Right lung (tissue), 2 donors: ENCODE measurements at regions not wholly inside any gene's neighbourhood (a gene's known extent, or its start where the extent isn't known, plus 50 kb on each side); places are given as distances from the start of the nearest gene placed in this dataset.
"Not testable (repeated sequence)": the region's sequence is repeated elsewhere in the genome, so short reads cannot be mapped to it uniquely, and the experiment has no call there.

ENCODE experiments used
- DNase-seq, 2 donors: peaks; one replicate each; pipeline ENCODE4 v3.0.0-alpha.2; 2013

DNA sequence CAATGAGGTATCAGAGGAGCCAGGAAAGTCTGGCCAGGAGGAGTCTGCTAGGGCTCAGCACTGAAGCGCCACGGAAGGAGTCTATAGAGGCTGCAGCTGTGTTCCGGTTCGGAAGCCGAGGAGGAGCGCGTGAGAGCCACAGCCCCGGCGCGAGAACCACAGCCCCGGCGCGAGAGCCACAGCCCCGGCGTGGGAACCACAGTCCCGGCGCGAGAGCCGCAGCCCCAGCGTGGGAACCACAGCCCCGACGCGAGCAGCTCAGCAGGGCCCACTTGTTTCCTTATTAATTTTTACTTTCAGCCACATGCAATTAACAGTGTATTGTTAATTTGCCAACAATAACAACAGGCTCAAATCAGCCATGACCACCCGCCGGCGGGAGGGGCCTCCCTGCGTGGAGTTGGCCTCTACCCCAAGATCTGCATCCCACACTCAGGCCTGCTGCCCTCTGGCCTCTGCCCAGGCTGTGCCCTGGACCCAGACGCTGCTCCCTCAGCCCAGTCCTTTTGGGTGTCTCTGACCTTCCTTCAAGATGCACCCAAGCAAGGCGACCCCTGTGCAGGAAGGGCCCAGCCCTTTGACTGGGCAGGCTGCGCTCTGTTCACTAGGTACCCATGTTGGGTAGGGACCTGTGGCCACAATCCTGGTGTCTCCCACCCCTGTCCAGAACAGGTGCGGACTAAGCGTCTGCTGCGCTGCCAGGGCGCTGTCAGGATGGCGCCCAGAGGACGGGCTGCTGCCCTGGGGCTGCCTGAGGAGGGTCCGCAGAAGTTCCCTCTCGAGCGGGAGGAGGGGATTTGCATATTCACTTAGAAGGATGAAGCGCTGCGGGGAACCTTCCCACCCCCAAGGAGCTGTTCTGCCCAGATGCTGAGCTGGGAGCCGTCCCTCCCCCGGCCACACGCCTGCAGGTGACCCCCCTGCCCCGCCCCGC lies 113.8 kb downstream of the ADRA2C start:
- no peak for DNase-seq

DNA sequence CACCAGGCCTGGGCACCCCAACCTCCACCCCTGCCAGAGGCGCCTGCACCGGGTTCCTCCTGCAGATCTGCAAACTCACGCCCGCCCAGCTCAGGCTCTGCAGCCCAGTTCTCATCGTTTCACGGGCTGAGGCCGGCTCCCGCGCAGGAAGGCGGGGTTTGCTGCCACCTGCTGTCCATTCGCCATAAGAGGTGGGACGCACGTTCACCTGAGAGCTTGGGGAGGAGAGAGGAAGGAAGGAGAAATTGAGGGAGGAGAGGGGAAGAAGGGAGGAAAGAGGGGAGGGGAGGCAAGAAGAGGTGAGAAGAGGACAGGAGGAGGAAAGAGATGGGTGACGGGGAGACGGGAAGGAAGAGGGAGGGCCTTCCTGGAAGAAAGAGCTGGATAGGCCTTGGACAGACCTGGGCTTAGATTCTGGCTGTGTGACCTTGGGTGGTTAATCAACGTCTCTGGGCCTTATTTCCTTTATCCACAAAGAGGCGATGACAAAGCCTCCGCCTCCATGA lies 114.5 kb downstream of the ADRA2C start:
- DNase-seq = peak; percentile 28 to 39

GRCh38 chr4:3882316-3882885 lies 116.2 kb downstream of the ADRA2C start:
- DNase-seq = not testable (repeated sequence)

DNA sequence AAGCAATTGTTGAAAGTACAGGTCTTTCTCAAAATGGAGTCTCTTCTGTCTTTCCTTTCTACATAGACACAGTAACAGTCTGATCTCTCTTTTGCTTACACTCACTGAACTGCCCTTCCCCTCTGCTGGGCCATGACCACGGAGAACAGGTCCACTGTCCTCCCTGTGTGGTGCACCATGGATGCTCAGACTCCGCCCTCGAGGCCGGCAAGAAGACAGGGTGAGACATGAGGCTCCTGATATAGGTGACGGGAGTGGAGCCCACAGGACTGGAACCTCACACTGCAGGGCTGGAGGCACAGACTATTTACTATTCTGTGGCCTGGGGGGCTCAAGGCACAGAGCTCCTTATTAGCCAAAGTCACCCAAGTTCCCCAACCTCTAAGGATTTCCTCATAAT lies 118.1 kb downstream of the ADRA2C start:
- DNase-seq = not testable (repeated sequence)

DNA sequence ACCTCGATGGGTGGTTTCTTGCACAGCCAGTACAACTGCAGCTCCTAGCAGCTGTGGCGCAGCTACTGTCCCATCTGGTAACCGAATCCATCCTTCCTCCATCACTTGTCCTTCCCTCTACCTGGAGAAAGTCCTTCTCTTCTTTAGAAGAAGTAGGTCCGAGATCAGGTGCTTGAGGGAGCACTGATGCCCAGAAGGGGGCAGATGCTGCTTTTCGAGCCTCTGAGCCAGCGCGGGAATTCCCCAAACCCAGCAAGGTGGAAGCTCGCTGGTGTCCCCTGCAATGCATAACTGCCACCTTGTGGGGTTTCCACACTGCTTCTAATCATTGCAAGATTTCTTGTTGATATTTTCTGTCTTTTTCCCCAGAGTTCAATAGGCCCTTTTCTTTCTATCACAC lies 127.4 kb downstream of the ADRA2C start:
- not testable (repeated sequence) for DNase-seq

- DNase-seq = not testable (repeated sequence)
Measured at GRCh38 chr4:3894086-3894959, 128.1 kb downstream of the ADRA2C start.

- DNase-seq = no peak
Measured at GRCh38 chr4:3896441-3896840, 130.3 kb downstream of the ADRA2C start.

GRCh38 chr4:3896871-3897578 lies 130.8 kb downstream of the ADRA2C start:
- not testable (repeated sequence) for DNase-seq

DNA sequence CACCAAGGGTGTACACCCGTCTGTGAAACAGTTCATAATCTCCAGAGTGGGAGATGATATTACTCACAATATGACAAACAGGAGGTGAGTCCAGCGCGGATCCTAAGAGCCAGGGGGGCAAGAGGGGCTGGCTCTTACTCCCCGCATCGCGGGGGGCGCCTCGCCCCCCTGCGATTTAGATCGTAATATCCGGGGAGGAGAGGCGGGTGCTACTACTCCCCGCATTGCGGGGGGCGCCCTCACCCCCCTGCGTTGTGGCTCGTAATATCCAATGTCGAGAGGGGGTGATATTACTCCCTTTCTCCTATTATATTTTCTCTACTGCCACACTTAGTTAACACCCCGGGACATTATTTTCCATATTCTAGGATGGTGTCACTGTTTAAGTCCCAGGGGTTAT lies 131.9 kb downstream of the ADRA2C start:
- DNase-seq = no peak

GRCh38 chr4:3898928-3899327 lies 132.7 kb downstream of the ADRA2C start:
- DNase-seq = not testable (repeated sequence)

DNA sequence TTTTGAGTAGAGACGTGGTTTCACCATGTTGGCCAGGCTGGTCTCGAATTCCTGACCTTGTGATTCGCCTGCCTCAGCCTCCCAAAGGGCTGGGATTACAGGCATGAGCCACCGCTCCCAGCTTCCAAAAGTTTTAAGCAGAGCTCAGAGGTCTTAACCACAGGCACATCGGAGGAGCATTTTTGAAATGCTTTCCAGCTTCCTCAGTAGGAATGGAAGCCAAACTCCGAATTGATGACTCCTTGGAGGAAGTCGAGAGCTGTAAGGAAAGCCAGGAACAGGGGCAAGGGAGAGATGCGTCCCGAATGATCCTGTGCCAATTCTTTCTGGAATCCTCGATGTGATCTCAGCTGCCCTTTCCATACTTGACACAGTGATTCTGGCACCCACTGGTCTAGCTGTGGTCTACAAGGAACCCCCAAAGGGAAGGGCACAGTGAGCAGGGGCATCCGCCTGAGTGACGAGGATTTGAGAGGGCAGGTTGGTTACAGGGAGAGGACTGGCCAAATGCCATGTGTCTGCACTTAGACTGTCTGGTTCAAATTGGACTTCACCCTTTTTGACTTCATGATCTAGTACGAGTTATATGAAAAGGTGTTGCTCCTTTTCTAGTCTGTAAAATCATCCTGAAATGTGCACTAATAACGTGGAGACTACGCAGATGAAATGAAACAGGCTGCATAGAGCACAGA lies 138.2 kb downstream of the ADRA2C start:
- not testable (repeated sequence) for DNase-seq

- not testable (repeated sequence) for DNase-seq
Measured at GRCh38 chr4:3909616-3910015, 143.4 kb downstream of the ADRA2C start.

GRCh38 chr4:3910161-3910950 lies 144.2 kb downstream of the ADRA2C start:
- not testable (repeated sequence) for DNase-seq

DNA sequence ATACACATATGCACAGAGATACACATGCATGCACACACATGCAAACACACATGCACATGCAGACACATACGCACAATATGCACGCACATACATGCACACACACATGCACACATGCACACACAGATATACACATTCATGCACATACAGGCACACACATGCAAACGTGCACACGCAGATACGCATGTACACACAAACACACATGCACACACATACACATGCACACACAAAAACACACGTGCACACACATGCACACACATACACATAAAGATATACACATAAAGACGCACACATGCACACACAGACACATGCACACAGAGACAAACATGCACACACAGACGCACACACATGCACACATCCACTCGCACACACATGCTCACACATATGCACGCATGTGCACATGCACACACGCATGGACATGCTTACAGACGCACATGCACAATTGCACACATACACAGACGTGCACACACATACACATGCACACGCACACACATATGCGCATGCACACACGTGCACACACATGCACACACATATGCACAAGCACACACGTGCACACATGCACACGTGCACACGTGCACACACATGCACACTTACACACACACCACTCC lies 145.2 kb downstream of the ADRA2C start:
- DNase-seq = no peak

GRCh38 chr4:3914511-3914910 lies 148.3 kb downstream of the ADRA2C start:
- not testable (repeated sequence) for DNase-seq

DNA sequence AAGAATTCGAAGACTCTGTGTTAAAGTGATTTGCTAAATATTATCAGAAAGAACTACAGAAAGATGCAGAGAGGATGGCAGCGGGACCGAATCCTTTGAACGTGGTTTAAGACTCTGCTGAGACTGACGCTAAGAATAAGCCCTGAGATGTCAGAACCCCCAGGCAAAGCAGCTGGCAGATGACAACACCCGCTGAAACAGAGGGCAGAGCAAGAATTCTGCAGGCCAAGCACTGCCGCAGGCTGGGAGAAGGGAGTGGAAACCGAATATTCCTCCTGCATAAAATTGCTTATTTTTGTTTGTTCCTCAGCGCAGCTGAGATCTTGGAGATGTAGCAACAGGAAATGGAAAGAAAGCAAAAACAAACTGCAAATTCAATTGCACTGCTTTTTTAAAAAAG lies 153.3 kb downstream of the ADRA2C start:
- DNase-seq = not testable (repeated sequence)

GRCh38 chr4:3921902-3922301 lies 155.7 kb downstream of the ADRA2C start:
- not testable (repeated sequence) for DNase-seq

GRCh38 chr4:3925841-3926240 lies 159.7 kb downstream of the ADRA2C start:
- DNase-seq = not testable (repeated sequence)

- DNase-seq = not testable (repeated sequence)
Measured at GRCh38 chr4:3926271-3926670, 160.1 kb downstream of the ADRA2C start.
